ENCODE measurements at regions not wholly inside any gene's neighbourhood (a gene's known extent, or its start where the extent isn't known, plus 50 kb on each side); places are given as distances from the start of the nearest gene placed in this dataset.
"Not testable (repeated sequence)": the region's sequence is repeated elsewhere in the genome, so short reads cannot be mapped to it uniquely, and the experiment has no call there.

GRCh38 chr7:19284136-19284535, 138.9 kb upstream of the FERD3L start:
- Mint-ChIP-seq H3K27ac (no peak overlapping the region), H3K4me1 (no peaks in the 10 kb centered on the region), H3K36me3 (ENCODE audit: low read depth) (no peaks in the 10 kb centered on the region), H3K9me3 (peaks cover 4% of the 10 kb centered on the region), H3K27me3 (no peaks in the 10 kb centered on the region), H3K4me3 (no peak overlapping the region)
- DNase-seq = no peak
- POLR2A ChIA-PET = no interaction called here
- CTCF ChIA-PET = no interaction called here

GRCh38 chr7:19275000-19275399, 129.8 kb upstream of the FERD3L start:
- no peaks in the 10 kb centered on the region for H3K36me3 Mint-ChIP-seq (ENCODE audit: low read depth)
- H3K9me3 Mint-ChIP-seq = peaks cover 8% of the 10 kb centered on the region
- no peak for DNase-seq
- ChIA-PET POLR2A (no interaction called here), CTCF (no interaction called here)
- H3K4me1 Mint-ChIP-seq = no peaks in the 10 kb centered on the region
- no peak overlapping the region for H3K4me3 Mint-ChIP-seq
- no peak overlapping the region for H3K27ac Mint-ChIP-seq
- no peaks in the 10 kb centered on the region for H3K27me3 Mint-ChIP-seq

GRCh38 chr7:19272329-19272728, 127.1 kb upstream of the FERD3L start:
- POLR2A ChIA-PET = interaction anchor here (0.5 kb wide), 1 partner anchor 668 kb away, joined by 3 read pairs; no protein-coding TSS in a partner anchor
- CTCF ChIA-PET; H3K4me1 Mint-ChIP-seq; H3K36me3 Mint-ChIP-seq (ENCODE audit: low read depth); DNase-seq; H3K4me3 Mint-ChIP-seq; H3K9me3 Mint-ChIP-seq; H3K27ac Mint-ChIP-seq; H3K27me3 Mint-ChIP-seq: not testable (repeated sequence)

- Mint-ChIP-seq H3K4me1 (no peaks in the 10 kb centered on the region), H3K4me3 (no peak overlapping the region), H3K9me3 (peaks cover 8% of the 10 kb centered on the region), H3K27me3 (no peaks in the 10 kb centered on the region), H3K36me3 (ENCODE audit: low read depth) (no peaks in the 10 kb centered on the region), H3K27ac (no peak overlapping the region)
- CTCF ChIA-PET = no interaction called here
- POLR2A ChIA-PET = no interaction called here
- no peak for DNase-seq
Observed at GRCh38 chr7:19269301-19269700, 124.1 kb upstream of the FERD3L start.

- no peak overlapping the region for H3K4me3 Mint-ChIP-seq
- no peaks in the 10 kb centered on the region for H3K36me3 Mint-ChIP-seq (ENCODE audit: low read depth)
- H3K27ac Mint-ChIP-seq = no peak overlapping the region
- H3K4me1 Mint-ChIP-seq = no peaks in the 10 kb centered on the region
- POLR2A ChIA-PET = no interaction called here
- no peak for DNase-seq
- H3K27me3 Mint-ChIP-seq = no peaks in the 10 kb centered on the region
- CTCF ChIA-PET = no interaction called here
- H3K9me3 Mint-ChIP-seq = peaks cover 8% of the 10 kb centered on the region
Observed at GRCh38 chr7:19268737-19269136, 123.5 kb upstream of the FERD3L start.

GRCh38 chr7:19262826-19263225, 117.6 kb upstream of the FERD3L start:
- POLR2A ChIA-PET = no interaction called here
- DNase-seq = no peak
- H3K27me3 Mint-ChIP-seq = no peaks in the 10 kb centered on the region
- CTCF ChIA-PET = interaction anchor here (0.6 kb wide), 1 partner anchor 485 kb away, joined by 3 read pairs; no protein-coding TSS in a partner anchor
- H3K27ac Mint-ChIP-seq = no peak overlapping the region
- H3K4me3 Mint-ChIP-seq = no peak overlapping the region
- H3K36me3 Mint-ChIP-seq (ENCODE audit: low read depth) = no peaks in the 10 kb centered on the region
- no peaks in the 10 kb centered on the region for H3K4me1 Mint-ChIP-seq
- H3K9me3 Mint-ChIP-seq = peaks cover 8% of the 10 kb centered on the region

GRCh38 chr7:19249281-19249680, 104.1 kb upstream of the FERD3L start:
- no peak overlapping the region for H3K27ac Mint-ChIP-seq
- peaks cover 2% of the 10 kb centered on the region for H3K9me3 Mint-ChIP-seq
- H3K27me3 Mint-ChIP-seq = no peaks in the 10 kb centered on the region
- H3K36me3 Mint-ChIP-seq (ENCODE audit: low read depth) = no peaks in the 10 kb centered on the region
- no peak overlapping the region for H3K4me3 Mint-ChIP-seq
- DNase-seq = no peak
- ChIA-PET CTCF (no interaction called here), POLR2A (no interaction called here)
- no peaks in the 10 kb centered on the region for H3K4me1 Mint-ChIP-seq

GRCh38 chr7:19248681-19249080, 103.5 kb upstream of the FERD3L start:
- Mint-ChIP-seq H3K9me3 (no peaks in the 10 kb centered on the region), H3K27ac (no peak overlapping the region), H3K4me1 (no peaks in the 10 kb centered on the region), H3K36me3 (ENCODE audit: low read depth) (no peaks in the 10 kb centered on the region), H3K4me3 (no peak overlapping the region), H3K27me3 (no peaks in the 10 kb centered on the region)
- CTCF ChIA-PET = no interaction called here
- POLR2A ChIA-PET = no interaction called here
- DNase-seq = no peak

- ChIA-PET CTCF (no interaction called here), POLR2A (no interaction called here)
- no peaks in the 10 kb centered on the region for H3K4me1 Mint-ChIP-seq
- no peaks in the 10 kb centered on the region for H3K9me3 Mint-ChIP-seq
- no peak for DNase-seq
- H3K4me3 Mint-ChIP-seq = no peak overlapping the region
- no peak overlapping the region for H3K27ac Mint-ChIP-seq
- no peaks in the 10 kb centered on the region for H3K27me3 Mint-ChIP-seq
- no peaks in the 10 kb centered on the region for H3K36me3 Mint-ChIP-seq (ENCODE audit: low read depth)
Observed at GRCh38 chr7:19248115-19248514, 102.9 kb upstream of the FERD3L start.

- no peaks in the 10 kb centered on the region for H3K36me3 Mint-ChIP-seq (ENCODE audit: low read depth)
- no peak overlapping the region for H3K27ac Mint-ChIP-seq
- DNase-seq = no peak
- H3K9me3 Mint-ChIP-seq = peaks cover 3% of the 10 kb centered on the region
- H3K27me3 Mint-ChIP-seq = no peaks in the 10 kb centered on the region
- ChIA-PET POLR2A (no interaction called here), CTCF (no interaction called here)
- H3K4me3 Mint-ChIP-seq = no peak overlapping the region
- no peaks in the 10 kb centered on the region for H3K4me1 Mint-ChIP-seq
Observed at GRCh38 chr7:19247017-19247416, 101.8 kb upstream of the FERD3L start.

- Mint-ChIP-seq H3K9me3 (peaks cover 9% of the 10 kb centered on the region), H3K27ac (no peak overlapping the region), H3K4me1 (no peaks in the 10 kb centered on the region), H3K36me3 (ENCODE audit: low read depth) (no peaks in the 10 kb centered on the region), H3K4me3 (no peak overlapping the region), H3K27me3 (no peaks in the 10 kb centered on the region)
- ChIA-PET POLR2A (no interaction called here), CTCF (interaction anchor here (0.6 kb wide), 1 partner anchor 250 kb away, joined by 3 read pairs; no protein-coding TSS in a partner anchor)
- no peak for DNase-seq
Observed at GRCh38 chr7:19242246-19242645, 97.0 kb upstream of the FERD3L start.

- ChIA-PET CTCF (no interaction called here), POLR2A (no interaction called here)
- DNase-seq = no peak
- no peak overlapping the region for H3K4me3 Mint-ChIP-seq
- no peaks in the 10 kb centered on the region for H3K4me1 Mint-ChIP-seq
- no peak overlapping the region for H3K27ac Mint-ChIP-seq
- no peaks in the 10 kb centered on the region for H3K36me3 Mint-ChIP-seq (ENCODE audit: low read depth)
- peaks cover 12% of the 10 kb centered on the region for H3K9me3 Mint-ChIP-seq
- H3K27me3 Mint-ChIP-seq = no peaks in the 10 kb centered on the region
Observed at GRCh38 chr7:19239951-19240350, 94.7 kb upstream of the FERD3L start.

GRCh38 chr7:19235680-19236079, 90.5 kb upstream of the FERD3L start:
- POLR2A ChIA-PET = no interaction called here
- peaks cover 16% of the 10 kb centered on the region for H3K9me3 Mint-ChIP-seq

GRCh38 chr7:19224951-19225350, 79.7 kb upstream of the FERD3L start:
- H3K4me1 Mint-ChIP-seq = no peaks in the 10 kb centered on the region
- POLR2A ChIA-PET = no interaction called here
- no peak overlapping the region for H3K4me3 Mint-ChIP-seq
- H3K27ac Mint-ChIP-seq = no peak overlapping the region
- peaks cover 10% of the 10 kb centered on the region for H3K9me3 Mint-ChIP-seq
- CTCF ChIA-PET = no interaction called here
- no peaks in the 10 kb centered on the region for H3K36me3 Mint-ChIP-seq (ENCODE audit: low read depth)
- no peaks in the 10 kb centered on the region for H3K27me3 Mint-ChIP-seq
- DNase-seq = no peak

More at GRCh38 chr7:19235680-19236079, 90.5 kb upstream of the FERD3L start:
- no peak for DNase-seq
- H3K4me1 Mint-ChIP-seq = no peaks in the 10 kb centered on the region
- no peak overlapping the region for H3K4me3 Mint-ChIP-seq
- no peak overlapping the region for H3K27ac Mint-ChIP-seq
- CTCF ChIA-PET = no interaction called here
- no peaks in the 10 kb centered on the region for H3K36me3 Mint-ChIP-seq (ENCODE audit: low read depth)
- H3K27me3 Mint-ChIP-seq = no peaks in the 10 kb centered on the region

- CTCF ChIA-PET = no interaction called here
- H3K36me3 Mint-ChIP-seq (ENCODE audit: low read depth) = no peaks in the 10 kb centered on the region
Observed at GRCh38 chr7:19215412-19215811, 70.2 kb upstream of the FERD3L start.

More at GRCh38 chr7:19215412-19215811, 70.2 kb upstream of the FERD3L start:
- Mint-ChIP-seq H3K4me3 (no peak overlapping the region), H3K27ac (no peak overlapping the region), H3K9me3 (peaks cover 5% of the 10 kb centered on the region), H3K27me3 (no peaks in the 10 kb centered on the region), H3K4me1 (no peaks in the 10 kb centered on the region)
- POLR2A ChIA-PET = no interaction called here
- no peak for DNase-seq

Data from activated CD4-positive, alpha-beta memory T cell treated with anti-CD3 and anti-CD28 coated beads, Interleukin-2, amount 10 ng/mL, durations not matched to agents 7 days and 5 days (primary cell).